RWPE1 (cell line): ENCODE measurements at regions not wholly inside any gene's neighbourhood (a gene's known extent, or its start where the extent isn't known, plus 50 kb on each side); places are given as distances from the start of the nearest gene placed in this dataset.

ENCODE experiments used
- CTCF ChIA-PET: fragments of 350-600 bp; sonication (Branson Sonifier 250); formaldehyde crosslinking; extraction: SDS; loops from one replicate; lab custom pipeline; 2021; lab: Yijun Ruan, JAX
- POLR2A ChIA-PET: fragments of 400-600 bp; formaldehyde crosslinking; extraction: SDS; loops from one replicate; lab custom pipeline; 2020; ENCODE audit warnings: antibody characterized with exemption; ENCODE audit not compliant: low non-redundant PET; lab: Yijun Ruan, JAX
- DNase-seq: peaks from one replicate; pipeline ENCODE4 v3.0.0; 2012; ENCODE audit warnings: low spot score
- H3K27ac ChIP-seq: fragments of 450-650 bp; 2 replicates; pipeline ENCODE4 v1.5.1; 2017
- CTCF ChIP-seq: fragments of 450-650 bp; conservative IDR thresholded peaks from 2 replicates; pipeline ENCODE4 v1.5.1; 2017; ENCODE audit warnings: low read depth, mild to moderate bottlenecking

- POLR2A ChIA-PET = no interaction called here
- no peak overlapping the region for H3K27ac ChIP-seq
- DNase-seq = no peak
- CTCF ChIA-PET = no interaction called here
- no peak for TF ChIP-seq CTCF
These were observed 237.8 kb upstream of the ARSJ start for GRCh38 chr4:114217150-114217817.

- H3K27ac ChIP-seq = no peak overlapping the region
- no peak for TF ChIP-seq CTCF
- no peak for DNase-seq
- ChIA-PET CTCF (no interaction called here), POLR2A (no interaction called here)
These were observed 244.1 kb upstream of the ARSJ start for GRCh38 chr4:114223580-114223979.

- no peak overlapping the region for H3K27ac ChIP-seq
- no peak for TF ChIP-seq CTCF
- CTCF ChIA-PET = no interaction called here
- no peak for DNase-seq
- POLR2A ChIA-PET = no interaction called here
These were observed 246.0 kb upstream of the ARSJ start for GRCh38 chr4:114225436-114225835.

- CTCF ChIA-PET = no interaction called here
- H3K27ac ChIP-seq = no peak overlapping the region
- DNase-seq = no peak
- TF ChIP-seq CTCF = no peak
- POLR2A ChIA-PET = no interaction called here
These were observed 246.7 kb upstream of the ARSJ start for GRCh38 chr4:114226179-114226578.

- ChIA-PET CTCF (no interaction called here), POLR2A (no interaction called here)
- no peak for DNase-seq
- TF ChIP-seq CTCF = no peak
- H3K27ac ChIP-seq = no peak overlapping the region
These were observed 247.7 kb upstream of the ARSJ start for GRCh38 chr4:114226968-114227760.

GRCh38 chr4:114229706-114230105, 250.3 kb upstream of the ARSJ start:
- DNase-seq = no peak
- ChIA-PET CTCF (no interaction called here), POLR2A (no interaction called here)
- no peak for TF ChIP-seq CTCF
- H3K27ac ChIP-seq = no peak overlapping the region
